GM10266 (cell line): ENCODE measurements at regions not wholly inside any gene's neighbourhood (a gene's known extent, or its start where the extent isn't known, plus 50 kb on each side); places are given as distances from the start of the nearest gene placed in this dataset.
A peak's percentile ranks its signal among the peaks of the same experiment; 100 is the strongest.

Experiments used
- DNase-seq: peaks from one replicate; pipeline ENCODE4 v3.0.0; 2012; ENCODE audit errors: extremely low spot score
- CTCF ChIP-seq: IDR thresholded peaks from 2 replicates; pipeline ENCODE4 v1.5.1; 2012; ENCODE audit warnings: mild to moderate bottlenecking, low read depth; ENCODE audit not compliant: control insufficient read depth, insufficient read depth; ENCODE audit errors: missing control alignments

- no peak for TF ChIP-seq CTCF
- no peak for DNase-seq
Measured at GRCh38 chr14:100381395-100382105, 58.4 kb downstream of the SLC25A47 start.

GRCh38 chr14:100382106-100382455 lies 58.9 kb downstream of the SLC25A47 start:
- no peak for DNase-seq
- no peak for TF ChIP-seq CTCF

GRCh38 chr14:100383727-100384158 lies 60.6 kb downstream of the SLC25A47 start:
- peak; percentile 88 for TF ChIP-seq CTCF
- peak; percentile 71 for DNase-seq

GRCh38 chr14:100384277-100384676 lies 61.1 kb downstream of the SLC25A47 start:
- no peak for TF ChIP-seq CTCF
- no peak for DNase-seq

GRCh38 chr14:100384819-100385813 lies 62.0 kb downstream of the SLC25A47 start:
- no peak for DNase-seq
- TF ChIP-seq CTCF = peak; percentile 26

- DNase-seq = no peak
- no peak for TF ChIP-seq CTCF
Measured at GRCh38 chr14:100386121-100386520, 63.0 kb downstream of the SLC25A47 start.
